ENCODE measurements at regions not wholly inside any gene's neighbourhood (a gene's known extent, or its start where the extent isn't known, plus 50 kb on each side); places are given as distances from the start of the nearest gene placed in this dataset.
"Not testable (repeated sequence)": the region's sequence is repeated elsewhere in the genome, so short reads cannot be mapped to it uniquely, and the experiment has no call there.

- no peak for DNase-seq (ENCODE audit: extremely low spot score)
- ChIA-PET CTCF (no interaction called here), POLR2A (no interaction called here)
- TF ChIP-seq CTCF (IDR thresholded peaks at IDR 0.05; ENCODE audit: control extremely low read depth, extremely low read depth, low read depth, missing control alignments) = no peak
Observed at GRCh38 chr6:80489911-80490635, 383.6 kb downstream of the BCKDHB start.

- CTCF ChIA-PET = no interaction called here
- no peak for TF ChIP-seq CTCF (IDR thresholded peaks at IDR 0.05; ENCODE audit: control extremely low read depth, extremely low read depth, low read depth, missing control alignments)
- POLR2A ChIA-PET = no interaction called here
- DNase-seq (ENCODE audit: extremely low spot score) = peak; percentile 18
Observed at GRCh38 chr6:80488190-80488589, 381.7 kb downstream of the BCKDHB start.

- CTCF ChIA-PET; DNase-seq (ENCODE audit: extremely low spot score); POLR2A ChIA-PET: not testable (repeated sequence)
Observed at GRCh38 chr6:80485494-80485893, 379.0 kb downstream of the BCKDHB start.

GRCh38 chr6:80482056-80482455 is 375.6 kb downstream of the BCKDHB start:
- ChIA-PET POLR2A (no interaction called here), CTCF (no interaction called here)
- DNase-seq (ENCODE audit: extremely low spot score) = no peak
- no peak for TF ChIP-seq CTCF (IDR thresholded peaks at IDR 0.05; ENCODE audit: control extremely low read depth, extremely low read depth, low read depth, missing control alignments)

GRCh38 chr6:80480421-80481157 is 374.1 kb downstream of the BCKDHB start:
- POLR2A ChIA-PET = no interaction called here
- DNase-seq (ENCODE audit: extremely low spot score) = peak; percentile 8
- no peak for TF ChIP-seq CTCF (IDR thresholded peaks at IDR 0.05; ENCODE audit: control extremely low read depth, extremely low read depth, low read depth, missing control alignments)
- CTCF ChIA-PET = no interaction called here

GRCh38 chr6:80478030-80478429 is 371.6 kb downstream of the BCKDHB start:
- ChIA-PET CTCF (no interaction called here), POLR2A (no interaction called here)
- no peak for TF ChIP-seq CTCF (IDR thresholded peaks at IDR 0.05; ENCODE audit: control extremely low read depth, extremely low read depth, low read depth, missing control alignments)
- DNase-seq (ENCODE audit: extremely low spot score) = no peak

- ChIA-PET POLR2A (no interaction called here), CTCF (no interaction called here)
- no peak for TF ChIP-seq CTCF (IDR thresholded peaks at IDR 0.05; ENCODE audit: control extremely low read depth, extremely low read depth, low read depth, missing control alignments)
- no peak for DNase-seq (ENCODE audit: extremely low spot score)
Observed at GRCh38 chr6:80477591-80477990, 371.1 kb downstream of the BCKDHB start.

Measured in GM10248 (cell line).